ENCODE measurements at regions not wholly inside any gene's neighbourhood (a gene's known extent, or its start where the extent isn't known, plus 50 kb on each side); places are given as distances from the start of the nearest gene placed in this dataset.

GRCh38 chr3:177420651-177421480 is 223.6 kb upstream of the TBL1XR1 start:
- H3K4me3 Mint-ChIP-seq: no peak overlapping the region
- POLR2A ChIA-PET: no interaction called here
- H3K9me3 Mint-ChIP-seq: no peaks in the 10 kb centered on the region
- no peaks in the 10 kb centered on the region for H3K36me3 Mint-ChIP-seq
- ATAC-seq: no peak
- no peak for DNase-seq
- H3K27me3 Mint-ChIP-seq: no peaks in the 10 kb centered on the region
- H3K27ac Mint-ChIP-seq: peak overlapping the region in 2 of 10 donors; percentile 14 to 79
- peaks cover 3 to 12% (median 8%) of the 10 kb centered on the region in 4 donors for H3K4me1 Mint-ChIP-seq

GRCh38 chr3:177421481-177421785 is 224.2 kb upstream of the TBL1XR1 start:
- Mint-ChIP-seq H3K36me3 (no peaks in the 10 kb centered on the region), H3K9me3 (no peaks in the 10 kb centered on the region), H3K4me1 (peaks cover 3 to 14% (median 10%) of the 10 kb centered on the region in 4 donors), H3K27me3 (no peaks in the 10 kb centered on the region), H3K27ac (no peak overlapping the region), H3K4me3 (no peak overlapping the region)
- POLR2A ChIA-PET: no interaction called here
- no peak for ATAC-seq
- no peak for DNase-seq

- H3K4me1 Mint-ChIP-seq: peaks cover 8 to 30% (median 23%) of the 10 kb centered on the region in 4 donors
- POLR2A ChIA-PET: interaction anchor here (0.8 kb wide), 1 partner anchor 361 kb away, joined by 6 read pairs; no protein-coding TSS in a partner anchor
These were observed 227.2 kb upstream of the TBL1XR1 start for GRCh38 chr3:177424521-177424920.

GRCh38 chr3:177425042-177425441 is 227.8 kb upstream of the TBL1XR1 start:
- Mint-ChIP-seq H3K4me1 (peaks cover 8 to 29% (median 23%) of the 10 kb centered on the region in 4 donors), H3K27me3 (no peaks in the 10 kb centered on the region), H3K4me3 (no peak overlapping the region), H3K9me3 (no peaks in the 10 kb centered on the region), H3K36me3 (no peaks in the 10 kb centered on the region), H3K27ac (peak overlapping the region in 1 of 10 donors; percentile 1)
- ATAC-seq (no peak), DNase-seq (no peak)
- POLR2A ChIA-PET: interaction anchor here (0.8 kb wide), 1 partner anchor 360 kb away, joined by 6 read pairs; no protein-coding TSS in a partner anchor

More at GRCh38 chr3:177424521-177424920, 227.2 kb upstream of the TBL1XR1 start:
- ATAC-seq (no peak), DNase-seq (no peak)
- Mint-ChIP-seq H3K27me3 (no peaks in the 10 kb centered on the region), H3K36me3 (no peaks in the 10 kb centered on the region), H3K9me3 (no peaks in the 10 kb centered on the region), H3K4me3 (no peak overlapping the region), H3K27ac (peak overlapping the region in 1 of 10 donors; percentile 1)

- Mint-ChIP-seq H3K4me3 (peak overlapping the region in 1 of 10 donors; percentile 52), H3K27me3 (no peaks in the 10 kb centered on the region), H3K9me3 (no peaks in the 10 kb centered on the region), H3K4me1 (peaks cover 8 to 28% (median 21%) of the 10 kb centered on the region in 4 donors), H3K36me3 (no peaks in the 10 kb centered on the region), H3K27ac (peak overlapping the region in 3 of 10 donors; percentile 0 to 46 (median 26))
- ATAC-seq (no peak), DNase-seq (no peak)
- POLR2A ChIA-PET: no interaction called here
These were observed 229.0 kb upstream of the TBL1XR1 start for GRCh38 chr3:177426106-177426877.

GRCh38 chr3:177426878-177427495 is 229.7 kb upstream of the TBL1XR1 start:
- DNase-seq (peak in 3 of 10 donors; percentile 1 to 14 (median 11)), ATAC-seq (peak; percentile 37 to 71)
- Mint-ChIP-seq H3K27me3 (no peaks in the 10 kb centered on the region), H3K36me3 (no peaks in the 10 kb centered on the region), H3K4me1 (peaks cover 7 to 26% (median 19%) of the 10 kb centered on the region in 4 donors), H3K27ac (peak overlapping the region in 9 of 10 donors; percentile 43 to 86 (median 77)), H3K9me3 (no peaks in the 10 kb centered on the region), H3K4me3 (peak overlapping the region; percentile 9 to 75 (median 34))
- POLR2A ChIA-PET: no interaction called here

GRCh38 chr3:177427540-177427939 is 230.3 kb upstream of the TBL1XR1 start:
- Mint-ChIP-seq H3K27ac (peak overlapping the region in 9 of 10 donors; percentile 43 to 86 (median 77)), H3K36me3 (no peaks in the 10 kb centered on the region), H3K4me3 (peak overlapping the region in 9 of 10 donors; percentile 13 to 75 (median 42)), H3K9me3 (no peaks in the 10 kb centered on the region), H3K27me3 (no peaks in the 10 kb centered on the region), H3K4me1 (peaks cover 5 to 24% (median 18%) of the 10 kb centered on the region in 4 donors)
- ATAC-seq (no peak), DNase-seq (no peak)
- POLR2A ChIA-PET: no interaction called here

GRCh38 chr3:177429079-177429478 is 231.8 kb upstream of the TBL1XR1 start:
- H3K27me3 Mint-ChIP-seq: no peaks in the 10 kb centered on the region
- H3K36me3 Mint-ChIP-seq: no peaks in the 10 kb centered on the region
- no peak overlapping the region for H3K4me3 Mint-ChIP-seq
- no peaks in the 10 kb centered on the region for H3K9me3 Mint-ChIP-seq
- peak overlapping the region in 2 of 10 donors; percentile 16 to 61 for H3K27ac Mint-ChIP-seq
- POLR2A ChIA-PET: no interaction called here
- no peak for DNase-seq
- ATAC-seq: no peak
- H3K4me1 Mint-ChIP-seq: peaks cover 5 to 24% (median 18%) of the 10 kb centered on the region in 4 donors

GRCh38 chr3:177429771-177430170 is 232.5 kb upstream of the TBL1XR1 start:
- no peak overlapping the region for H3K27ac Mint-ChIP-seq

GRCh38 chr3:177430653-177431052 is 233.4 kb upstream of the TBL1XR1 start:
- POLR2A ChIA-PET: no interaction called here
- no peaks in the 10 kb centered on the region for H3K36me3 Mint-ChIP-seq
- ATAC-seq: no peak
- no peak overlapping the region for H3K4me3 Mint-ChIP-seq
- peaks cover 0 to 1% (median 0%) of the 10 kb centered on the region in 9 donors for H3K9me3 Mint-ChIP-seq
- H3K27me3 Mint-ChIP-seq: no peaks in the 10 kb centered on the region
- peaks cover 5 to 20% (median 18%) of the 10 kb centered on the region in 4 donors for H3K4me1 Mint-ChIP-seq
- peak overlapping the region in 2 of 10 donors; percentile 24 to 43 for H3K27ac Mint-ChIP-seq
- no peak for DNase-seq

More at GRCh38 chr3:177429771-177430170, 232.5 kb upstream of the TBL1XR1 start:
- DNase-seq (no peak), ATAC-seq (no peak)
- peaks cover 5 to 22% (median 18%) of the 10 kb centered on the region in 4 donors for H3K4me1 Mint-ChIP-seq
- H3K4me3 Mint-ChIP-seq: no peak overlapping the region
- POLR2A ChIA-PET: no interaction called here
- no peaks in the 10 kb centered on the region for H3K27me3 Mint-ChIP-seq
- H3K9me3 Mint-ChIP-seq: no peaks in the 10 kb centered on the region
- H3K36me3 Mint-ChIP-seq: no peaks in the 10 kb centered on the region

GRCh38 chr3:177431525-177432176 is 234.4 kb upstream of the TBL1XR1 start:
- H3K4me1 Mint-ChIP-seq: peaks cover 5 to 15% (median 14%) of the 10 kb centered on the region in 4 donors
- H3K4me3 Mint-ChIP-seq: no peak overlapping the region
- H3K27ac Mint-ChIP-seq: peak overlapping the region in 1 of 10 donors; percentile 44
- H3K27me3 Mint-ChIP-seq: no peaks in the 10 kb centered on the region
- ATAC-seq (no peak), DNase-seq (no peak)
- no peaks in the 10 kb centered on the region for H3K36me3 Mint-ChIP-seq
- POLR2A ChIA-PET: no interaction called here
- H3K9me3 Mint-ChIP-seq: peaks cover 0 to 1% (median 0%) of the 10 kb centered on the region in 9 donors

- no peak for ATAC-seq
- DNase-seq: no peak
- Mint-ChIP-seq H3K27me3 (no peaks in the 10 kb centered on the region), H3K27ac (no peak overlapping the region), H3K4me1 (no peaks in the 10 kb centered on the region), H3K9me3 (peaks cover 0 to 1% (median 0%) of the 10 kb centered on the region in 9 donors), H3K4me3 (no peak overlapping the region), H3K36me3 (no peaks in the 10 kb centered on the region)
- POLR2A ChIA-PET: no interaction called here
These were observed 238.0 kb upstream of the TBL1XR1 start for GRCh38 chr3:177435301-177435700.
